GM23338 (cell line): ENCODE measurements at regions not wholly inside any gene's neighbourhood (a gene's known extent, or its start where the extent isn't known, plus 50 kb on each side); places are given as distances from the start of the nearest gene placed in this dataset.

Experiments
- ATAC-seq: fragments of 200-7000 bp; cut with Tn5 transposase; 3 replicates; pipeline ENCODE4 v1.9.1; 2020
- DNase-seq: peaks from one replicate; pipeline ENCODE4 v3.0.0-alpha.2; 2015; ENCODE audit warnings: low spot score
- H2AFZ ChIP-seq: fragments of 200-600 bp; sonication (generic); 2 replicates; pipeline ENCODE4 v1.8.0; 2016; ENCODE audit warnings: antibody characterized with exemption, mild to moderate bottlenecking, moderate library complexity
- H3F3A ChIP-seq: fragments of 200-600 bp; sonication (generic); replicated peaks from 2 replicates; pipeline ENCODE4 v1.8.0; 2017; ENCODE audit warnings: antibody characterized with exemption, mixed run types, low read depth
- H3K27ac ChIP-seq: fragments of 200-600 bp; sonication (generic); 2 replicates; pipeline ENCODE4 v1.6.1; 2016; ENCODE audit warnings: low read depth
- H3K27me3 ChIP-seq: fragments of 200-600 bp; sonication (generic); 2 replicates; pipeline ENCODE4 v1.8.0; 2016; ENCODE audit warnings: mild to moderate bottlenecking, mixed run types, moderate library complexity; ENCODE audit not compliant: insufficient read depth
- H3K36me3 ChIP-seq: fragments of 200-600 bp; sonication (generic); 2 replicates; pipeline ENCODE4 v1.8.0; 2016; ENCODE audit warnings: mild to moderate bottlenecking; ENCODE audit not compliant: insufficient read depth
- H3K4me1 ChIP-seq: fragments of 200-600 bp; sonication (generic); 2 replicates; pipeline ENCODE4 v1.8.0; 2016; ENCODE audit warnings: mild to moderate bottlenecking, moderate library complexity; ENCODE audit not compliant: insufficient read depth
- H3K4me2 ChIP-seq: fragments of 200-600 bp; sonication (generic); 2 replicates; pipeline ENCODE4 v1.7.1; 2017; ENCODE audit warnings: mixed run types
- H3K4me3 ChIP-seq: fragments of 200-600 bp; sonication (generic); 2 replicates; pipeline ENCODE4 v1.6.1; 2016; ENCODE audit warnings: mixed run types
- H3K79me2 ChIP-seq: fragments of 200-600 bp; sonication (generic); replicated peaks from 2 replicates; pipeline ENCODE4 v1.8.0; 2017; ENCODE audit warnings: mild to moderate bottlenecking; ENCODE audit not compliant: insufficient read depth
- H3K9me2 ChIP-seq: fragments of 200-600 bp; sonication (generic); 2 replicates; pipeline ENCODE4 v1.8.0; 2017; ENCODE audit not compliant: insufficient read depth
- H4K20me1 ChIP-seq: fragments of 200-600 bp; sonication (generic); replicated peaks from 2 replicates; pipeline ENCODE4 v1.8.0; 2017; ENCODE audit warnings: mild to moderate bottlenecking; ENCODE audit not compliant: insufficient read depth
- H3K27ac Mint-ChIP-seq: 2 replicates; pipeline ENCODE4 v1.8.0; 2020; ENCODE audit warnings: inconsistent platforms, mild to moderate bottlenecking, moderate library complexity, mixed read lengths
- H3K27me3 Mint-ChIP-seq: 3 replicates; pipeline ENCODE4 v1.8.0; 2022; ENCODE audit warnings: low read depth, mild to moderate bottlenecking, moderate library complexity, mixed read lengths, inconsistent platforms; ENCODE audit not compliant: insufficient read depth, poor library complexity
- H3K36me3 Mint-ChIP-seq: 3 replicates; pipeline ENCODE4 v1.8.0; 2021; ENCODE audit warnings: low read depth, mild to moderate bottlenecking, inconsistent platforms, moderate library complexity, mixed read lengths
- H3K4me1 Mint-ChIP-seq: 3 replicates; pipeline ENCODE4 v1.8.0; 2020; ENCODE audit warnings: mild to moderate bottlenecking, inconsistent platforms, mixed read lengths
- H3K4me3 Mint-ChIP-seq: 3 replicates; pipeline ENCODE4 v1.8.0; 2021; ENCODE audit warnings: moderate library complexity, mild to moderate bottlenecking, inconsistent platforms, mixed read lengths
- H3K9me3 Mint-ChIP-seq: 3 replicates; pipeline ENCODE4 v1.8.0; 2020; ENCODE audit warnings: moderate library complexity, mild to moderate bottlenecking, inconsistent platforms, mixed read lengths
- CREB1 ChIP-seq: fragments of 250-450 bp; sonication (Bioruptor Pico); IDR thresholded peaks from 2 replicates; pipeline ENCODE4 v1.5.0; 2020; ENCODE audit warnings: low read depth, mild to moderate bottlenecking, moderate library complexity
- CTCF ChIP-seq, 2 experiments: fragments of 200-600 bp in 1 of 2; sonication (generic) in 1 of 2; conservative IDR thresholded peaks; 2 replicates each; pipeline versions ENCODE4 v1.5.1 to v1.6.1; 2016 to 2017; ENCODE audit warnings: antibody characterized with exemption in 2 of 2, low read depth in 2 of 2, mild to moderate bottlenecking in 2 of 2, moderate library complexity in 1 of 2
- ETS1 ChIP-seq: IDR thresholded peaks from 2 replicates; pipeline ENCODE4 v1.6.1; 2016; ENCODE audit warnings: antibody characterized with exemption
- EZH2 ChIP-seq: fragments of 200-600 bp; sonication (generic); IDR thresholded peaks from one replicate; pipeline ENCODE4 v1.8.0; 2017; ENCODE audit warnings: antibody characterized with exemption, mild to moderate bottlenecking, low read depth; ENCODE audit not compliant: unreplicated experiment
- EZH2phosphoT487 ChIP-seq: fragments of 200-600 bp; sonication (generic); IDR thresholded peaks from one replicate; pipeline ENCODE4 v1.8.1; 2018; ENCODE audit warnings: antibody characterized with exemption; ENCODE audit not compliant: unreplicated experiment
- JUNB ChIP-seq: IDR thresholded peaks from one replicate; pipeline ENCODE4 v1.6.1; 2016; ENCODE audit warnings: antibody characterized with exemption; ENCODE audit not compliant: unreplicated experiment
- NANOG ChIP-seq: IDR thresholded peaks from 2 replicates; pipeline ENCODE4 v1.6.1; 2016; ENCODE audit warnings: antibody characterized with exemption, borderline replicate concordance
- POLR2AphosphoS5 ChIP-seq: IDR thresholded peaks from 2 replicates; pipeline ENCODE4 v1.6.1; 2016; ENCODE audit warnings: antibody characterized with exemption, low read depth
- REST ChIP-seq: IDR thresholded peaks from one replicate; pipeline ENCODE4 v1.6.1; 2018; ENCODE audit warnings: antibody characterized with exemption; ENCODE audit not compliant: unreplicated experiment
- STAT1 ChIP-seq: IDR thresholded peaks from one replicate; pipeline ENCODE4 v1.6.1; 2016; ENCODE audit warnings: antibody characterized with exemption; ENCODE audit not compliant: unreplicated experiment
- ZNF114 ChIP-seq: fragments of 250-450 bp; sonication (Bioruptor Pico); IDR thresholded peaks from 2 replicates; pipeline ENCODE4 v1.5.0; 2020; ENCODE audit warnings: mild to moderate bottlenecking, moderate library complexity
- ZNF331 ChIP-seq: fragments of 250-450 bp; sonication (Bioruptor Pico); IDR thresholded peaks from 2 replicates; pipeline ENCODE4 v1.5.0; 2020; ENCODE audit warnings: low read depth, mild to moderate bottlenecking, moderate library complexity
- ZNF462 ChIP-seq: fragments of 250-450 bp; sonication (Bioruptor Pico); IDR thresholded peaks from 2 replicates; pipeline ENCODE4 v1.5.0; 2020; ENCODE audit warnings: mild to moderate bottlenecking, moderate library complexity

GRCh38 chr3:164094546-164094945 lies 983.8 kb downstream of the SI start:
- H3K4me1 ChIP-seq: no peaks in the 10 kb centered on the region
- no peaks in the 10 kb centered on the region for H3K79me2 ChIP-seq
- Mint-ChIP-seq H3K4me1 (no peaks in the 10 kb centered on the region), H3K36me3 (no peaks in the 10 kb centered on the region), H3K4me3 (no peak overlapping the region), H3K9me3 (peaks cover 2% of the 10 kb centered on the region; the same call in 1 of the 3 replicates), H3K27ac (no peak overlapping the region), H3K27me3 (no peaks in the 10 kb centered on the region)
- no peaks in the 10 kb centered on the region for H3K9me2 ChIP-seq
- no peak overlapping the region for H3K27ac ChIP-seq
- H3K4me3 ChIP-seq: no peak overlapping the region
- H2AFZ ChIP-seq: no peak overlapping the region
- H3K4me2 ChIP-seq: no peak overlapping the region
- H3F3A ChIP-seq: no peaks in the 10 kb centered on the region
- TF ChIP-seq POLR2AphosphoS5 (no peak), ZNF462 (CRISPR knock-in tag) (no peak), CREB1 (no peak), EZH2 (no peak), ETS1 (no peak), ZNF331 (CRISPR knock-in tag) (no peak), NANOG (no peak), CTCF (conservative IDR thresholded peaks at IDR 0.05; ENCODE audit: low read depth in 2 of 2) (no peak), REST (no peak), ZNF114 (CRISPR knock-in tag) (no peak), JUNB (no peak), STAT1 (no peak), EZH2phosphoT487 (no peak)
- no peaks in the 10 kb centered on the region for H3K36me3 ChIP-seq
- ATAC-seq (no peak), DNase-seq (no peak)
- no peaks in the 10 kb centered on the region for H4K20me1 ChIP-seq
- H3K27me3 ChIP-seq: no peaks in the 10 kb centered on the region
